Transverse colon (tissue), 4 donors: ENCODE measurements at regions not wholly inside any gene's neighbourhood (a gene's known extent, or its start where the extent isn't known, plus 50 kb on each side); places are given as distances from the start of the nearest gene placed in this dataset.

Source experiments
- POLR2A ChIP-seq: fragments of 450-650 bp; IDR thresholded peaks from one replicate; pipeline ENCODE4 v1.6.1; 2016; ENCODE audit warnings: antibody characterized with exemption, mild to moderate bottlenecking, moderate library complexity
- POLR2AphosphoS5 ChIP-seq, 3 donors: sonication (generic); formaldehyde crosslinking; IDR thresholded peaks; one replicate each; pipeline ENCODE4 v1.6.1; 2016; ENCODE audit warnings: antibody characterized with exemption in 3 of 3
- TF ChIP-seq, protein P1 (sequence below), 5 experiments: fragments of 200-600 bp in 3 of 5; fragments of 450-650 bp in 2 of 5; sonication (generic) in 3 of 5; IDR thresholded peaks; 1 replicate in 2 of 5; 2 replicates in 3 of 5; pipeline ENCODE4 v1.5.1; 2016 to 2017; ENCODE audit warnings: antibody characterized with exemption in 5 of 5, inconsistent platforms in 3 of 5, mild to moderate bottlenecking in 2 of 5, moderate library complexity in 1 of 5

DNA sequence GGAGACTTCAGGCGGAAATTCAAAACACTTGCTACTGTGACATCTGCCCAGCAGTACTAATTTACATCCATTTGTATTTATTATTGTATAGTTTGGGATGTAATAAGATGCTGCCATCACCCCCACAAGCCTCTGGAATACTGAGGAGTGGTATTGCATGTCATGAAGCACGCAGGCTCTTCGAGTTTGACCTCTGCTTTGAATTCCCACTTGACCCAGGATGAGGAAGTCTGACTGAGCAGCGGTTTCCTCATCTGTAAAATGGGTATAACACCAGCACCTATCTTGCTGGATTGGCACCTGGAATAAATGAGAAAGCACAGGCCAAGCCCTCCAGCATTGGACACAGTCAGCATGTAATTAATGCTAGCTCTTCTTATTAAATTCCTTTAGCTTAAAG, 116.0 kb upstream of the DIO3 start:
- TF ChIP-seq, protein P1, sequence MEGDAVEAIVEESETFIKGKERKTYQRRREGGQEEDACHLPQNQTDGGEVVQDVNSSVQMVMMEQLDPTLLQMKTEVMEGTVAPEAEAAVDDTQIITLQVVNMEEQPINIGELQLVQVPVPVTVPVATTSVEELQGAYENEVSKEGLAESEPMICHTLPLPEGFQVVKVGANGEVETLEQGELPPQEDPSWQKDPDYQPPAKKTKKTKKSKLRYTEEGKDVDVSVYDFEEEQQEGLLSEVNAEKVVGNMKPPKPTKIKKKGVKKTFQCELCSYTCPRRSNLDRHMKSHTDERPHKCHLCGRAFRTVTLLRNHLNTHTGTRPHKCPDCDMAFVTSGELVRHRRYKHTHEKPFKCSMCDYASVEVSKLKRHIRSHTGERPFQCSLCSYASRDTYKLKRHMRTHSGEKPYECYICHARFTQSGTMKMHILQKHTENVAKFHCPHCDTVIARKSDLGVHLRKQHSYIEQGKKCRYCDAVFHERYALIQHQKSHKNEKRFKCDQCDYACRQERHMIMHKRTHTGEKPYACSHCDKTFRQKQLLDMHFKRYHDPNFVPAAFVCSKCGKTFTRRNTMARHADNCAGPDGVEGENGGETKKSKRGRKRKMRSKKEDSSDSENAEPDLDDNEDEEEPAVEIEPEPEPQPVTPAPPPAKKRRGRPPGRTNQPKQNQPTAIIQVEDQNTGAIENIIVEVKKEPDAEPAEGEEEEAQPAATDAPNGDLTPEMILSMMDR (IDR thresholded peaks at IDR 0.05) = no peak
- TF ChIP-seq POLR2AphosphoS5 (IDR thresholded peaks at IDR 0.05) = no peak
- TF ChIP-seq POLR2A = no peak
